SK-N-MC (cell line): ENCODE measurements at regions not wholly inside any gene's neighbourhood (a gene's known extent, or its start where the extent isn't known, plus 50 kb on each side); places are given as distances from the start of the nearest gene placed in this dataset.

Experiments
- EZH2 ChIP-seq: fragments of 200-600 bp; sonication (generic); IDR thresholded peaks from one replicate; pipeline ENCODE4 v1.6.1; 2017; ENCODE audit warnings: antibody characterized with exemption
- POLR2AphosphoS5 ChIP-seq: IDR thresholded peaks from 2 replicates; pipeline ENCODE4 v1.6.1; 2012; ENCODE audit warnings: mild to moderate bottlenecking, low read depth, low read length, borderline replicate concordance

DNA sequence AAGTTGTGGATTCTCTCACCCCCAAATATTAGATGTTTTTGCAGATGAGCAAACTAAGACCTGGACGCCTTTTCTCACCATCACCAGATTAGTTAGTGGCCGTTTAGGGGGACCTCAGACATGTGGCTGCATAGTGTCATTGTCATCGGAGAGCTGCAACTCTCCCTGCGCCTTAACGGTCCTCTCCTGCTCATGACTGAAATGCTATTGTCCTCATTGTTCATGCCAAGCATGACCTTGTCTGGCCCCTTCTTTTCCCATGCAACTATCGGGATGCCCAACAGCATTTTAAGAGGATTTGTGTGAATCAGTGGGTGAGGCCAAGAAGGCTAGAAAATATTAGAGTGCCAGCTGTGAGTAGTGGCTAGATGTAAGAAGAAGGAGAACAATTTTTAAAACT, 174.2 kb downstream of the SOCS6 start:
- no peak for TF ChIP-seq POLR2AphosphoS5
- no peak for TF ChIP-seq EZH2
